Keratinocyte (primary cell): ENCODE measurements at regions not wholly inside any gene's neighbourhood (a gene's known extent, or its start where the extent isn't known, plus 50 kb on each side); places are given as distances from the start of the nearest gene placed in this dataset.

Experiments
- CTCF ChIP-seq, 3 experiments: IDR thresholded peaks in 1 of 3; conservative IDR thresholded peaks in 1 of 3; optimal IDR thresholded peaks in 1 of 3; 2 replicates in 2 of 3; 3 replicates in 1 of 3; pipeline versions ENCODE3 to v1.5.1; 2011; ENCODE audit warnings: low read length in 3 of 3, mild to moderate bottlenecking in 3 of 3, moderate library complexity in 2 of 3, control low read depth in 1 of 3, inconsistent platforms in 1 of 3; ENCODE audit not compliant: insufficient read depth in 2 of 3; ENCODE audit errors: extremely low read depth in 1 of 3
- EZH2 ChIP-seq: IDR thresholded peaks from one replicate; pipeline ENCODE4 v1.6.1; 2012; ENCODE audit warnings: inconsistent platforms, mild to moderate bottlenecking, low read length, moderate library complexity

GRCh38 chr7:69237541-69237940 is 360.7 kb upstream of the AUTS2 start:
- TF ChIP-seq CTCF (optimal IDR thresholded peaks at IDR 0.05 in 1 of 3, IDR thresholded peaks at IDR 0.05 in 1 of 3, conservative IDR thresholded peaks at IDR 0.05 in 1 of 3; ENCODE audit: extremely low read depth in 1 of 3, insufficient read depth in 2 of 3, low read length in 3 of 3) (no peak), EZH2 (no peak)
